HG03460 (cell line): ENCODE measurements at regions not wholly inside any gene's neighbourhood (a gene's known extent, or its start where the extent isn't known, plus 50 kb on each side); places are given as distances from the start of the nearest gene placed in this dataset.

ENCODE experiments used
- ATAC-seq: cut with Tn5 transposase; IDR thresholded peaks from one replicate; pipeline ENCODE4 v1.9.1; 2021; ENCODE audit not compliant: unreplicated experiment

GRCh38 chr5:133801955-133802751 lies 166.3 kb downstream of the C5orf15 start:
- ATAC-seq, result no peak

- no peak for ATAC-seq
Observed at GRCh38 chr5:133801431-133801830, 167.0 kb downstream of the C5orf15 start.

GRCh38 chr5:133799571-133800237 lies 168.7 kb downstream of the C5orf15 start:
- ATAC-seq, result no peak

- no peak for ATAC-seq
Observed at GRCh38 chr5:133797167-133797566, 171.3 kb downstream of the C5orf15 start.

GRCh38 chr5:133796186-133796585 lies 172.2 kb downstream of the C5orf15 start:
- no peak for ATAC-seq

- ATAC-seq, result no peak
Observed at GRCh38 chr5:133794771-133795415, 173.5 kb downstream of the C5orf15 start.

- ATAC-seq, result no peak
Observed at GRCh38 chr5:133793756-133794465, 174.5 kb downstream of the C5orf15 start.

GRCh38 chr5:133792655-133793054 lies 175.8 kb downstream of the C5orf15 start:
- ATAC-seq, result no peak

- no peak for ATAC-seq
Observed at GRCh38 chr5:133792024-133792423, 176.4 kb downstream of the C5orf15 start.

GRCh38 chr5:133790898-133791297 lies 177.5 kb downstream of the C5orf15 start:
- ATAC-seq, result no peak

- no peak for ATAC-seq
Observed at GRCh38 chr5:133789428-133789827, 177.1 kb upstream of the FSTL4 start.

- no peak for ATAC-seq
Observed at GRCh38 chr5:133788121-133788520, 175.8 kb upstream of the FSTL4 start.

GRCh38 chr5:133786420-133786819 lies 174.1 kb upstream of the FSTL4 start:
- ATAC-seq, result no peak

GRCh38 chr5:133785182-133785581 lies 172.8 kb upstream of the FSTL4 start:
- ATAC-seq, result no peak

GRCh38 chr5:133783481-133783880 lies 171.1 kb upstream of the FSTL4 start:
- no peak for ATAC-seq

GRCh38 chr5:133782736-133783135 lies 170.4 kb upstream of the FSTL4 start:
- no peak for ATAC-seq

- no peak for ATAC-seq
Observed at GRCh38 chr5:133781436-133782225, 169.3 kb upstream of the FSTL4 start.

- no peak for ATAC-seq
Observed at GRCh38 chr5:133780619-133781280, 168.4 kb upstream of the FSTL4 start.

- ATAC-seq, result no peak
Observed at GRCh38 chr5:133779828-133780475, 167.6 kb upstream of the FSTL4 start.

GRCh38 chr5:133778636-133779035 lies 166.3 kb upstream of the FSTL4 start:
- no peak for ATAC-seq
